ENCODE measurements at regions not wholly inside any gene's neighbourhood (a gene's known extent, or its start where the extent isn't known, plus 50 kb on each side); places are given as distances from the start of the nearest gene placed in this dataset.

DNA sequence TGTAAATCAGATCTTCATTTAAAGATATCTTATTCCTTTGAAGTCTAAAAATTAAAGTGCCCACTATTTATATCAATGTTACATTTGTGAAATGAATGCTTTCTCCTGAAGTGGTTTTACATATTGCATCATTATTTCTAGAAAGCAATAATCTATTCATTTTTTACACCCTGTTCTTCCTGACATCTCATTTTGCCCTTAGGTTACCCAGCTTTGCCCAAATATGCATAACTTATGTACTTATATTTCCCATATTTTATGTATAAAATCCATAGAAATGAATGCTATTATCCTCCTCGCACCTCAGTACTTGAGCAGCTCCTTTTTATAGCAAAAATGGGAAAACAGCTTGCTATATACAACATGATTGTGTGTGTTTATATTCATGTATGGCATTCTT, 396.5 kb upstream of the DSEL start:
- no peaks in the 10 kb centered on the region for H3K9me3 ChIP-seq
- H3K27ac ChIP-seq, result no peak overlapping the region
- H3K36me3 ChIP-seq, result no peaks in the 10 kb centered on the region
- no peaks in the 10 kb centered on the region for H3K27me3 ChIP-seq
- 31 to 89% methylated on average over 1 of the region's 1 CpG for WGBS, 2 donors
- no peaks in the 10 kb centered on the region for H3K4me1 ChIP-seq
- H3K4me3 ChIP-seq, result no peak overlapping the region
- TF ChIP-seq POLR2A (IDR thresholded peaks at IDR 0.05) (no peak), EP300 (IDR thresholded peaks at IDR 0.05) (no peak)
- TF ChIP-seq, protein P1, sequence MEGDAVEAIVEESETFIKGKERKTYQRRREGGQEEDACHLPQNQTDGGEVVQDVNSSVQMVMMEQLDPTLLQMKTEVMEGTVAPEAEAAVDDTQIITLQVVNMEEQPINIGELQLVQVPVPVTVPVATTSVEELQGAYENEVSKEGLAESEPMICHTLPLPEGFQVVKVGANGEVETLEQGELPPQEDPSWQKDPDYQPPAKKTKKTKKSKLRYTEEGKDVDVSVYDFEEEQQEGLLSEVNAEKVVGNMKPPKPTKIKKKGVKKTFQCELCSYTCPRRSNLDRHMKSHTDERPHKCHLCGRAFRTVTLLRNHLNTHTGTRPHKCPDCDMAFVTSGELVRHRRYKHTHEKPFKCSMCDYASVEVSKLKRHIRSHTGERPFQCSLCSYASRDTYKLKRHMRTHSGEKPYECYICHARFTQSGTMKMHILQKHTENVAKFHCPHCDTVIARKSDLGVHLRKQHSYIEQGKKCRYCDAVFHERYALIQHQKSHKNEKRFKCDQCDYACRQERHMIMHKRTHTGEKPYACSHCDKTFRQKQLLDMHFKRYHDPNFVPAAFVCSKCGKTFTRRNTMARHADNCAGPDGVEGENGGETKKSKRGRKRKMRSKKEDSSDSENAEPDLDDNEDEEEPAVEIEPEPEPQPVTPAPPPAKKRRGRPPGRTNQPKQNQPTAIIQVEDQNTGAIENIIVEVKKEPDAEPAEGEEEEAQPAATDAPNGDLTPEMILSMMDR (IDR thresholded peaks at IDR 0.05), result no peak
- no peak for DNase-seq (ENCODE audit: low spot score in 2 of 2)

DNA sequence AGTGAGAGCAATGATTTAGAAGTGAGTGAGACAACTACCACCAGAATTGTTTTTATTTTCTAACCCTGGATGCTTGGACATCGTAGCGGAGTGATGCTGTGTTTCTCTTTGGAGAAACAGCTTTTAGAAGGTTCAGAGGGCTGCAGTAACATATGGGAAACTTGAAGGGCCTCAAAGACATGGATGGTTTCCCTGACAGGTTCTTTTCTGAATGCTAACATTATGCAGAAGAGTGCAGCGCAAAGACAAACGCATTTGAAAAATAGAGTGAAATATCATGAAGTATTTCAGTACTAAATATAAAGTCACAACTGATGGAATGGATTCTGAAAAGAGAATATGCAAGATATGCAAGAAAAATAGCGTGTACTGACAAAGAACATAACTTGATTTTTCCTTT, 385.1 kb upstream of the DSEL start:
- 84 to 87% methylated on average over 5 of the region's 5 CpGs for WGBS, 2 donors
- TF ChIP-seq EP300 (IDR thresholded peaks at IDR 0.05) (no peak), POLR2A (IDR thresholded peaks at IDR 0.05) (no peak)
- TF ChIP-seq, protein P1 (IDR thresholded peaks at IDR 0.05), result no peak
- H3K27ac ChIP-seq, result no peak overlapping the region
- no peaks in the 10 kb centered on the region for H3K36me3 ChIP-seq
- H3K27me3 ChIP-seq, result no peaks in the 10 kb centered on the region
- no peaks in the 10 kb centered on the region for H3K4me1 ChIP-seq
- H3K9me3 ChIP-seq, result no peaks in the 10 kb centered on the region
- no peak for DNase-seq (ENCODE audit: low spot score in 2 of 2)
- H3K4me3 ChIP-seq, result no peak overlapping the region

DNA sequence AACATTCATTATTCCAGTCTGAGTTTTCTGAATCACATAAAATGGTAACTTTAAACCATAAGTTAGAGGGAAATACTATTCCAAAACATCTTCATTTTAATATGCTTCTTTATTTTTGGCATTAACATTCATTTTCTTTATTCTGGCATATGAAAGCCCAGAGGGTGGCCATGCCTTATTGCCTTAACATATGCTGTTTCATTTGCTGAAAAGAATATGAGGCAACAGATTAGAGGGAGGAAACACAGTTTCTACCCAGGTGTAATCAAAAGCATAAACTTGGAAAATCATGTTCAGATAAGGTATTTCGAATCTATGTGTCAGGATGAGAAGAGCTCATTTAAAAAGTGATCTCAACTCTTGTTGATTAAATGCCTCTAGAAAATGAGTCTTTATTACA, 379.9 kb upstream of the DSEL start:
- TF ChIP-seq EP300 (IDR thresholded peaks at IDR 0.05) (no peak), POLR2A (IDR thresholded peaks at IDR 0.05) (no peak)
- TF ChIP-seq, protein P1 (IDR thresholded peaks at IDR 0.05), result no peak
- H3K36me3 ChIP-seq, result no peaks in the 10 kb centered on the region
- H3K27ac ChIP-seq, result no peak overlapping the region
- DNase-seq (ENCODE audit: low spot score in 2 of 2), result no peak
- no peak overlapping the region for H3K4me3 ChIP-seq
- H3K9me3 ChIP-seq, result no peaks in the 10 kb centered on the region
- no peaks in the 10 kb centered on the region for H3K4me1 ChIP-seq
- no peaks in the 10 kb centered on the region for H3K27me3 ChIP-seq
- WGBS, 2 donors, result 73 to 82% methylated on average over 1 of the region's 1 CpG

DNA sequence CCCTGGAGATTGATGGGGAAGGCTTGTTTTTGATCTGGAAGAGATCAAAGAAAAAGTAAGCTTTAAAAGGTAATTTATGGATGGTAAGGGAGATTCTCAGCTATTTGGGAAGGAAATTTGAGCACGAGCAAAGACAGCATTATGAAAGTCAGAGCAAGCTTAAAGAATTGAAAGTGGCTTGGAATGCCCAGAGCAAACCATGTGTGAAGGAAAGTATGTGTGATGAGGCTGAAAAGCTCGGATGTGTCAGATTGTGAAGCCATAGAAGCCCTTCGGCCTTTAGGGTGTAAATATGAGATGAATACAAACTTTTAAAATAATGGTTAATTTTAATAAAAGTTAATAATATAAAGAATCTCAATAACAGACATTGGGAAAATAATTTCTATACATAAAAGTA, 377.4 kb upstream of the DSEL start:
- Histone ChIP-seq H3K36me3 (no peaks in the 10 kb centered on the region), H3K4me1 (no peaks in the 10 kb centered on the region), H3K9me3 (no peaks in the 10 kb centered on the region), H3K27me3 (no peaks in the 10 kb centered on the region), H3K27ac (no peak overlapping the region), H3K4me3 (no peak overlapping the region)
- TF ChIP-seq POLR2A (IDR thresholded peaks at IDR 0.05), result no peak
- TF ChIP-seq, protein P1 (IDR thresholded peaks at IDR 0.05), result no peak
- TF ChIP-seq EP300 (IDR thresholded peaks at IDR 0.05), result no peak
- DNase-seq (ENCODE audit: low spot score in 2 of 2), result no peak
- WGBS, 2 donors, result 57 to 72% methylated on average over 3 of the region's 3 CpGs

DNA sequence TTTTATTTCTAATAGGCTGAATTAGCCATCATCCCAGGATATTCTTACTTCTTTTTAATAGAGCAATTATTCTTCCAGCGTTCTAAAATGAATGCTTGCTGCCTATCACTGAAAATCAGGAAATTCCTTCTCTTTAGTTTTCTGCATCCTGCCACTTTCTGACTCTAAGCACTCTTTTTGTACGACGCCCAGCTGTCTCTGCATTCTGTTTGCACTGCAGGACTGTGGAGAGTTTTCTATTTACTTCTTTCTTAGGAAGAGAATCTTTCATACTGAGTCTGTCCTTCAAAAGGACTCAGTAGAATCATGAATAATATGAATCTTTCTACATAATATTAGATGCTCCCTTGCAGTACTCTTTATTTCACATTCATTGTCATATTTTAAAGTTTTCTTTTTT, 360.4 kb upstream of the DSEL start:
- Histone ChIP-seq H3K4me1 (no peaks in the 10 kb centered on the region), H3K4me3 (no peak overlapping the region), H3K27me3 (no peaks in the 10 kb centered on the region), H3K9me3 (no peaks in the 10 kb centered on the region), H3K36me3 (no peaks in the 10 kb centered on the region), H3K27ac (no peak overlapping the region)
- TF ChIP-seq EP300 (IDR thresholded peaks at IDR 0.05) (no peak), POLR2A (IDR thresholded peaks at IDR 0.05) (no peak)
- TF ChIP-seq, protein P1 (IDR thresholded peaks at IDR 0.05), result no peak
- WGBS, 2 donors, result 13 to 24% methylated on average over 3 of the region's 3 CpGs
- no peak for DNase-seq (ENCODE audit: low spot score in 2 of 2)
